HL-60 (cell line): ENCODE measurements at regions not wholly inside any gene's neighbourhood (a gene's known extent, or its start where the extent isn't known, plus 50 kb on each side); places are given as distances from the start of the nearest gene placed in this dataset.

Experiments used
- CTCF ChIP-seq: IDR thresholded peaks from one replicate; pipeline ENCODE4 v1.5.1; 2011; ENCODE audit warnings: low read length, control low read depth, inconsistent platforms; ENCODE audit not compliant: insufficient read depth
- POLR2AphosphoS5 ChIP-seq: IDR thresholded peaks from 2 replicates; pipeline ENCODE4 v1.6.1; 2012; ENCODE audit warnings: low read depth
- REST ChIP-seq: IDR thresholded peaks from 2 replicates; pipeline ENCODE4 v1.6.1; 2012; ENCODE audit warnings: low read depth; ENCODE audit not compliant: insufficient replicate concordance

- TF ChIP-seq CTCF: no peak
- no peak for TF ChIP-seq REST
- TF ChIP-seq POLR2AphosphoS5: no peak
These were observed 976.5 kb downstream of the RPA4 start for GRCh38 chrX:97860226-97860625.
